ENCODE measurements at regions not wholly inside any gene's neighbourhood (a gene's known extent, or its start where the extent isn't known, plus 50 kb on each side); places are given as distances from the start of the nearest gene placed in this dataset.

DNA sequence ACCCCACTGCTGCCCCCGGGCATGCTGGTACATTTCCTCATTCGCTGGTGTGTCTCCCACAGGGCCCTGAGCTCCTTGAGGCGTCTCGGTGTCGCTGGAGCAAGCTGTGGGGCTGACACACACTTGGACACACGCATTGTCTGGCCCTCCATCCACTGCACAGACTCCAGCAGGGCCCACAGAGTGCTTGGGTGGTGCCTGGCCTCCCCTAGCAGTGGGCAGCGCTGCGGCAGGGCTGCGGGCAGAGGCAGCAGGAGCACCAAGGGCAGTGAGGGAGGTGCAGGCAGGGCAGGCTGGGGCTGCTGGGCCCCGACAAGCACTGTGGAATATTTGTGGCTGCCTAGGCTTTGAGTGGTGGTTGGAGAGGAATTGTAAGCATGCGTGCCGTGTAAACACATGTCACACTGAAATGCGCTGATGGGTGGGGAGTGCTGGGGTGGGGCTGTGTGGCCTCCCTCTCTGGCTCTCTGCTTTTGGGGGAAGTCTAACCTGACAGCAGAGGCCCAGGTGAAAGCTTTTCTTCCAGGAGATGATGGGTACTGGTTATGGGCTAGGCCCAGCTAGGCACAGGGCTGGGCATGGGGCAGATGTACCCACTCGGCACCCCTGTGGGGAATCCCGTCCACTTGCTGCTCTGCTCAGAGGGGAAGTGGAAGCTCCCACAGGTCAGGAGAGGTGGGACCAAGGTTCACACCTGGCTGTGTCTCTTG lies 55.5 kb upstream of the HS6ST1 start:
- no peak overlapping the region for H3K27ac ChIP-seq (ENCODE audit: low read depth, low read length)
- H3K36me3 ChIP-seq (ENCODE audit: control insufficient read depth in 5 of 5, insufficient read depth in 5 of 5, low read length in 5 of 5) = no peaks in the 10 kb centered on the region
- H3K9ac ChIP-seq (ENCODE audit: low read length in 5 of 5) = no peak overlapping the region
- H3K4me3 ChIP-seq (ENCODE audit: low read depth in 1 of 5, low read length in 5 of 5) = no peak overlapping the region
- peaks cover 2 to 16% (median 11%) of the 10 kb centered on the region in 5 donors for H3K4me1 ChIP-seq (ENCODE audit: control insufficient read depth in 5 of 5, insufficient read depth in 5 of 5, low read length in 5 of 5)
- H3K27me3 ChIP-seq (ENCODE audit: control insufficient read depth in 5 of 5, insufficient read depth in 4 of 5, low read length in 5 of 5) = no peaks in the 10 kb centered on the region
- no peaks in the 10 kb centered on the region for H3K9me3 ChIP-seq (ENCODE audit: control insufficient read depth in 5 of 5, low read length in 5 of 5)

DNA sequence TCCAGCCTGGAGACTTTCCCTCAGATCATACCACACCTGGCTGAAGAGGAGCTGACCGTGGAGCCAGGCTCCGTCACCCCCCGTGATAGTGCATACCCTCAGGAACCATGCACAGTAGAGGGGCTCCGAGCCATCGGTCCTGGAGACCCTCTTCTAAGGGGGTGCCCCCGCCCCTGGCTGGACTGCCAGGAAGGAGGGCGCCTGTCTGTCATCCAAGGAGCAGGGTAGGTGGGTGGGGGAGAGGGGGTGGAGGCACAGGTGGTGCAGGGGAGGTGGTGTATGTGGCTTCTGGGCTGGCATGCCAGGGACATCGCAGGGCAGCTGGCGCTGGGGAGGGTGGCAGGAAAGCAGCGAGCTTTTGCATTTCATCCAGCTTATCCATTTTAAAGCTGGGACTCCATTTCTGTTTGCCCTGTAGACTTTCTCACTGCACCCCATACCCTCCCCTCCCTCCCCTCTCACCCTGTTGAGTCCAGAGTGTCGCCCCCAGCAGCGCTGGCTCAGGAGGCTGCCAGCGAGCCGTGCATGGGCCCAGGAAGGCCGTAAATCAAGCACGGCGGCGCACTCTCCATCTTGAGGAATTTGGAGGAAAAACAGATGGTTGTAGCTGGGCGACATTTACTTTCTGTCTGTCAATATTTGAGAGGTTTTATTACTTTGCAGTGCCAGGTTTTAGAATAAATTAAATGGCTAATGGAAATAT lies 56.2 kb upstream of the HS6ST1 start:
- Histone ChIP-seq H3K27ac (ENCODE audit: low read depth, low read length) (no peak overlapping the region), H3K4me1 (ENCODE audit: control insufficient read depth in 5 of 5, insufficient read depth in 5 of 5, low read length in 5 of 5) (peaks cover 0 to 17% (median 15%) of the 10 kb centered on the region in 5 donors)

DNA sequence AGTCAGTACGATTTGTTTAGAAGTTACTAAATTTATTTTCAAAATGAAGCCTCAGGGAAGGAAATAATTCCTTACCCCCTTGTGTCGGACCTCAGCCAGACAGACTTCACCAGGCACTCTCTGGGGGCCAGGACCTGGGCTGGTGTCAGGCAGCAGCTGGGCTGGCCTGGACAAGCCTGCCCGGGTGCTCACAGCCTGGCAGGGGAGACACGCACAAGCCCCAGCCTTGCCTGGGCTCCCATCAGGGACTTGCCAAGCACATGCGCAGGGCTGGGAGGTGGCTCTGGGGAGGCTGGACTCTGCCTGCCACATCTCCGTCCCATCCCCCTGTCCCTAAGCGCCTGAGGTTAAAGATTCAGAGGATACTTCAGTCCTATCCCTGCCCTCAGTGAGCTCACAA lies 56.8 kb upstream of the HS6ST1 start:
- H3K9ac ChIP-seq (ENCODE audit: low read length in 5 of 5) = no peak overlapping the region
- H3K27ac ChIP-seq (ENCODE audit: low read depth, low read length) = no peak overlapping the region
- H3K9me3 ChIP-seq (ENCODE audit: control insufficient read depth in 5 of 5, low read length in 5 of 5) = no peaks in the 10 kb centered on the region
- H3K4me1 ChIP-seq (ENCODE audit: control insufficient read depth in 5 of 5, insufficient read depth in 5 of 5, low read length in 5 of 5) = peaks cover 0 to 15% (median 14%) of the 10 kb centered on the region in 5 donors
- no peak overlapping the region for H3K4me3 ChIP-seq (ENCODE audit: low read depth in 1 of 5, low read length in 5 of 5)
- no peaks in the 10 kb centered on the region for H3K27me3 ChIP-seq (ENCODE audit: control insufficient read depth in 5 of 5, insufficient read depth in 4 of 5, low read length in 5 of 5)
- H3K36me3 ChIP-seq (ENCODE audit: control insufficient read depth in 5 of 5, insufficient read depth in 5 of 5, low read length in 5 of 5) = no peaks in the 10 kb centered on the region

More for the DNA sequence above, 56.2 kb upstream of the HS6ST1 start:
- Histone ChIP-seq H3K36me3 (ENCODE audit: control insufficient read depth in 5 of 5, insufficient read depth in 5 of 5, low read length in 5 of 5) (no peaks in the 10 kb centered on the region), H3K4me3 (ENCODE audit: low read depth in 1 of 5, low read length in 5 of 5) (no peak overlapping the region), H3K27me3 (ENCODE audit: control insufficient read depth in 5 of 5, insufficient read depth in 4 of 5, low read length in 5 of 5) (no peaks in the 10 kb centered on the region), H3K9ac (ENCODE audit: low read length in 5 of 5) (no peak overlapping the region), H3K9me3 (ENCODE audit: control insufficient read depth in 5 of 5, low read length in 5 of 5) (no peaks in the 10 kb centered on the region)

DNA sequence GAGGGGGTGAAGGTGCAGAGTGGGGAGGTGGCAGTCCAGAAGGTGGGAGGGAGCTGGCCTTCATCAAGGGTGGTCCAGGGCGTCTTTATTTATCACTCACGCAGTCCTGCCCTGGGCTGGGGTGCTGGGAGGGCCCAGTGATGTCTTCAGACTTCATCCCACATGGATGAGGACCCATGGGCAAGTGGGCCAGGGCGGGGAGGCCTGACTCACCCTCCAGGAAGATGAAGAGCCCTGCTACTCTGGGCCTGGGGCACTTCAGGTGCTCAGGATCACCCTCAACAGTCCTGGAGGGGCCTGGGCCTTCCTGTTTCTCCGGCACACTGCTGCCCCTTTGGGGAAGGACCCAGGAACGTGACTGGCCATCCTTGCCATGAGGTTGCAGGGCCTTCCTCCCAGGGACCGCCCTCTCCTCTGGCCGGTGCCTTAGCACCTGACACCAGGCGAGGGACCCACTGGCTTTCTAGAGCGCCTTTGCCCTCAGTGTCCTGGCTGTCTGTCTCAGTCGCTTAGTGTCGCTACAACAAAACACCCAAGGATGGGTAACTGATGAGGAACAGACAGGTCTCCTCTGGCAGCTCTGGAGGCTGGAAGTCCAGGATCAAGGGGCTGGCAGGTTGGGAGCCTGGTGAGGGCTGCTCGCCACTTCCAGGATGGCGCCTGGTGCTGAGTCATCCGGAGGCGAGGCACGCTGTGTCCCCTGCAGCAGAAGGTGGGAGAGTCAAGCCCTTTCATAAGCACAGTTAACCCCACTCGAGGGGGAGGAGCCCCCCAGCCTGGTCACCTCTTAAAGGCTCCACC lies 57.8 kb upstream of the HS6ST1 start:
- H3K4me1 ChIP-seq (ENCODE audit: control insufficient read depth in 5 of 5, insufficient read depth in 5 of 5, low read length in 5 of 5) = peaks cover 0 to 23% (median 14%) of the 10 kb centered on the region in 5 donors
- no peaks in the 10 kb centered on the region for H3K27me3 ChIP-seq (ENCODE audit: control insufficient read depth in 5 of 5, insufficient read depth in 4 of 5, low read length in 5 of 5)
- H3K9ac ChIP-seq (ENCODE audit: low read length in 5 of 5) = no peak overlapping the region
- H3K27ac ChIP-seq (ENCODE audit: low read depth, low read length) = no peak overlapping the region
- no peaks in the 10 kb centered on the region for H3K9me3 ChIP-seq (ENCODE audit: control insufficient read depth in 5 of 5, low read length in 5 of 5)
- no peak overlapping the region for H3K4me3 ChIP-seq (ENCODE audit: low read depth in 1 of 5, low read length in 5 of 5)
- H3K36me3 ChIP-seq (ENCODE audit: control insufficient read depth in 5 of 5, insufficient read depth in 5 of 5, low read length in 5 of 5) = no peaks in the 10 kb centered on the region

DNA sequence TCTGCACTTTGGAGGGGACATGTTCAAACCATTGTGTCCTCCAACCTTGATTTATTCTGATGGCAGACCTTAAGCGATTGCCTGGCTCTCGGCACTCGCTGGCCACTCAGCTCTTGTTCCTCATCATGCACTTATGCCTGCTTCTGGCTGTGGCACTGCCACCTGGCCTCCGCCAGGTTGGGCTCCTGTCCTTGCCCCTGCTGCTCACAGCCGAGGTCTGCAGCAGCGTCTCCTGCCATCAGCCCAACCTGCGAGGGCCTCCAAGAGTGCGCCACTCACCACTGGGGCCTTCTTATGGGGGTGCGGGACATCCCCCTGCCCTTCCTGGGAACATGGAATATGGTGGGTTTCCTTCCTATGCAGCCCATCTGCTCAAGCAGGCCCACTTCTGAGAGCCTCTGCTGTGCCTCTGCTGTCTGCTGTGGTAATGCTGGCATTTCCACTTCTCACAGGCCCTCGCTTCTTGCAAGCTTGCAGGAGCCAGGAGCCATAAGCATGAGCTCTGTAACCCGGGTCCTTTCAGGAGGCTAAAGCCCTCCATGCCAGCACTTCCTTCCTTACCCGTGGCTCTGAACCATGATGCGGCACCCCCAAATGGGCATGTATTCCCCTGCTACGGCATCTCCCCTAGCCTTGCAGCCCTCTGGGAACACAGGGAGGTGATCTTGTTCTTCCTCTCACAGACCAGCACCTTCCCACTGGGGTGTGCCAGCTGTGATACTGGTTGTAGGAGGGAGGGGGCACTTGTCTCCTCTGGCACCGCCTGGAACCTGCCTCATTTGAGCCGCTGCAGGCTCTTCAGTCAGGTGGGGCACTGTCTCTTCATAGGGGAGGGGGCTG lies 58.6 kb upstream of the HS6ST1 start:
- Histone ChIP-seq H3K9me3 (ENCODE audit: control insufficient read depth in 5 of 5, low read length in 5 of 5) (no peaks in the 10 kb centered on the region), H3K4me3 (ENCODE audit: low read depth in 1 of 5, low read length in 5 of 5) (no peak overlapping the region), H3K36me3 (ENCODE audit: control insufficient read depth in 5 of 5, insufficient read depth in 5 of 5, low read length in 5 of 5) (no peaks in the 10 kb centered on the region), H3K27ac (ENCODE audit: low read depth, low read length) (no peak overlapping the region), H3K4me1 (ENCODE audit: control insufficient read depth in 5 of 5, insufficient read depth in 5 of 5, low read length in 5 of 5) (peaks cover 0 to 25% (median 14%) of the 10 kb centered on the region in 5 donors), H3K27me3 (ENCODE audit: control insufficient read depth in 5 of 5, insufficient read depth in 4 of 5, low read length in 5 of 5) (no peaks in the 10 kb centered on the region), H3K9ac (ENCODE audit: low read length in 5 of 5) (no peak overlapping the region)

DNA sequence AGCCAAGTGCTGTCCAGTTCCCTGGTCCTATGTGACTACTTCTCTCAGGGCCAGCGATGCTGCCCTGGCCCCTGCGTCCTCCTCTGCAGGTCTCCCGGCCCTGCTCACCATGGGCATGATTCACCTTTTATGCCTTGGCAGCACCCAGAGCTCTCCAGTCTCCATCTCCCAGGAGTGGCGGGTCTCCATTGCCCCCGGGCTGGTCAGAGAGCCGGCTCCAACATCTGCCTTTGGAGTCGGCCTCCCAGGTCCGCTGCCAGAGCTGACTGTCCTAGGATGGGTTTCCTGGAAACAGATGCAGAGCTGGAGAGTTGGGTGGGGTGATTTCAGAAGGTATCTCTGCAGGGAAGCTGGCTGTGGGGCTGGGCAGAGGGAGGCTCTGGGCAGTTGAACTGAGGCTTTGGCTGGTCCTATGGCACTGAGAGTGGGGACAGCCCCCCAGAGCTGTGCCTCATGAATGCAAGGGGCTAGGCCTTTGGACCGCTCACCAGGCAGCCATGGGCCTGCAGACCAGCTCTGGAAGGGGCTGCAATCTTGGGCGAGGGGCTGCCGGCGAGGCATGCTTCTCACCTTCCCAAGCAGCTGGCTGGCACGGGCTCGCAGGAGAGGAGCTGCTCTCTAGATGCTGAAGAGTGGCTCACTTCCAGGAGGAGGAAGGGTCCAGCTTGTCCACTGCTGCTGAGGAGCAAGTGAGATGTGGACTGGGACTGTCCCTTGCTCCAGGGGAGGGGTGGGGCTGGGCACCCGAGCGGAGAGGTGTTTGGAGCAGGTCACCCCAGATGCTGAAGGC lies 59.8 kb upstream of the HS6ST1 start:
- H3K36me3 ChIP-seq (ENCODE audit: control insufficient read depth in 5 of 5, insufficient read depth in 5 of 5, low read length in 5 of 5) = no peaks in the 10 kb centered on the region
- peak overlapping the region in 1 of 5 donors; percentile 4 for H3K9ac ChIP-seq (ENCODE audit: low read length in 5 of 5)
- no peaks in the 10 kb centered on the region for H3K27me3 ChIP-seq (ENCODE audit: control insufficient read depth in 5 of 5, insufficient read depth in 4 of 5, low read length in 5 of 5)
- H3K4me3 ChIP-seq (ENCODE audit: low read depth in 1 of 5, low read length in 5 of 5) = no peak overlapping the region
- peaks cover 0 to 25% (median 14%) of the 10 kb centered on the region in 5 donors for H3K4me1 ChIP-seq (ENCODE audit: control insufficient read depth in 5 of 5, insufficient read depth in 5 of 5, low read length in 5 of 5)
- no peak overlapping the region for H3K27ac ChIP-seq (ENCODE audit: low read depth, low read length)
- no peaks in the 10 kb centered on the region for H3K9me3 ChIP-seq (ENCODE audit: control insufficient read depth in 5 of 5, low read length in 5 of 5)

DNA sequence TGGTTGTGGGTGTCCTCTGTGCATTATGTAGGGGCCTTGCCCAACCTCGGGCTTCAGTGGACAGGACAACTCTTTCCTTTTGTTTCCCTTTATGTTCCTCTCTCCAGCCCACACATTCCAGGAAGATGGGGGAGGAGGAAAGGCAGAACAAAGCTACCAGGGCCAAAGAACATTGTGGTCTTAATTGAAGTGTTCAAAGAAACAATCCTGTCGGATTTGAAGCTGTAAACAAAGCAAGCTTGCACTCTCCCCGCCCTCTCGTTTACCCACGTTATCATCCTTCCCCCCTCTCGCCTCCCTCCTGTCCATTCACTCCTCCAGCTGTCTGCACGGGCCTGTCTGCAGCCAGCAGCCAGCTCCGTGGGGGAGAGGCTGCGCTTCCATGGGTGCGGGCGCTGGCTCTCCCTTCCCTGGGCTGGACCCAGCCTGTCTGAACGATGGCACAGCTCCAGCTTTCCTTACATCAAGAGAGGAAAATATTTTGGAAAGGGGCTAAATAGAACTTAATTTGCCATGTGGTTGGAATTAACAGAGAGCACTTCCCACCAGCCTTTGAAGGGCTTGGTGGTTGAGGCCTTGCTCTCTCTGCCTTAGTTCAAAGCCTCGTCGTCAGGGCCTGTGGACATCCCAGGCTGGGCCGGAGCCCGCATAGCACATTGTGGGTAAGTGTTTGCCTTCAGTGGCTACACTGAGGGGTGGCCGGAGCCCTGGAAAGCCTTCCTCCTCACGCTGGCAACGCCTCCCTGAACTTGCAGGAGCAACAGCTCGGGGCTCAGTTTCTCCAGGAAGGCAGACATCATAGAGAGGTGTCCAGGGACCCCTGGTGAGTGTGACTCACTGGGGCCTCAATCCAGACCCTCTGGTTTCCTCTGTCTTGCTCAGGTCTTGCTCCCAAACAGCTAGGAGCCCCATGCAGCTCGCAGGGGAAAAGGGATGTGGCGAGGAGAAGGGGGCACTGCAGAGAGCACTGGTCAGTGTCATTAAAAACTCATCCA lies 60.6 kb upstream of the HS6ST1 start:
- no peaks in the 10 kb centered on the region for H3K36me3 ChIP-seq (ENCODE audit: control insufficient read depth in 5 of 5, insufficient read depth in 5 of 5, low read length in 5 of 5)
- no peak overlapping the region for H3K4me3 ChIP-seq (ENCODE audit: low read depth in 1 of 5, low read length in 5 of 5)
- no peaks in the 10 kb centered on the region for H3K27me3 ChIP-seq (ENCODE audit: control insufficient read depth in 5 of 5, insufficient read depth in 4 of 5, low read length in 5 of 5)
- H3K9me3 ChIP-seq (ENCODE audit: control insufficient read depth in 5 of 5, low read length in 5 of 5) = no peaks in the 10 kb centered on the region
- H3K9ac ChIP-seq (ENCODE audit: low read length in 5 of 5) = no peak overlapping the region
- no peak overlapping the region for H3K27ac ChIP-seq (ENCODE audit: low read depth, low read length)
- peaks cover 0 to 25% (median 14%) of the 10 kb centered on the region in 5 donors for H3K4me1 ChIP-seq (ENCODE audit: control insufficient read depth in 5 of 5, insufficient read depth in 5 of 5, low read length in 5 of 5)

- Histone ChIP-seq H3K4me1 (ENCODE audit: control insufficient read depth in 5 of 5, insufficient read depth in 5 of 5, low read length in 5 of 5) (peaks cover 0 to 25% (median 14%) of the 10 kb centered on the region in 5 donors), H3K9ac (ENCODE audit: low read length in 5 of 5) (no peak overlapping the region), H3K4me3 (ENCODE audit: low read depth in 1 of 5, low read length in 5 of 5) (no peak overlapping the region), H3K36me3 (ENCODE audit: control insufficient read depth in 5 of 5, insufficient read depth in 5 of 5, low read length in 5 of 5) (no peaks in the 10 kb centered on the region), H3K27ac (ENCODE audit: low read depth, low read length) (no peak overlapping the region), H3K9me3 (ENCODE audit: control insufficient read depth in 5 of 5, low read length in 5 of 5) (no peaks in the 10 kb centered on the region), H3K27me3 (ENCODE audit: control insufficient read depth in 5 of 5, insufficient read depth in 4 of 5, low read length in 5 of 5) (no peaks in the 10 kb centered on the region)
These were observed 61.6 kb upstream of the HS6ST1 start for GRCh38 chr2:128380061-128380889.
